ENCODE measurements at regions not wholly inside any gene's neighbourhood (a gene's known extent, or its start where the extent isn't known, plus 50 kb on each side); places are given as distances from the start of the nearest gene placed in this dataset.

DNA sequence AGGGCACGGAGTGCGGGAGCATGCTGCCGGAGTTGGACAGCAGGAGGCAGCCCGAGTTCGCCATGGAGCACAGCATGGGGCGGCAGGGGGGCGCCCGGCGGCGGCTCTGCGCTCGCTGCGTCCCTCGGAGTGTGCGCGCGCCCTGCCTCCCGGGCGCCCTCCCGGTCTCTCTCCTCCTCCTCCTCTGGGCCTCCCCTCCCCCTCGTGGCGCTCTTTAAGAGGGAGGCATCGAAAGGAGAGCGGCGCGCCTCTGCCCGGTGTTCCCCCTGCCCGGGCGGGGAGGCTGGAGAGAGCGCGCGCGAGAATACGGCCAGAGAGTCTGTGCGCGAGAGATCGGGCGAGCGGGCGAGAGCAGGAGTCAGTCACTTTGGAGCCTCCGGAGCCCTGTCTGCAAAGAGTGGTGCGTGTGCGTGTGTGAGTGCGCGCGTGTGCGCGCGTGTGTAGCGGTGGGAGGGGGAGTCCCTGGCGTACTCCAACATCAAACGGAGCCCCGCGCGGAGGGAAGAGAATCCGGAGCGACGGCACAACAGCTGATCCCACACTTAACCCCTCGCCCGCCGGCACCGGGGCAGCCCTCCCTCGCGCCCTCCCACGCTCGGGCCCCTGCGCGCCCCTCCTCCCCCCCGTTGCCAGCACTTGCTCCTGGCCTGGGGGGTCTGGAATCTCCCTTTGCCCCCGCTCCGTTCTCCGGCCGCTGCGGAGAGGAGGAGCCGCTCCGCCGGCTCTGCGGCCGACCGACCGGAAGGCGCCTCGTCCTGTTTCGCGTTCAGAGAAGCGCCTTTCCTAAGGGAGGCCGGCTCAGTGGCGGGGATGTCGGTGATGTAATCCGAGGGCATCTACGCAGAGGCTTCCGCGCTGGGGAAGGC lies 108.9 kb downstream of the ENGASE start:
- Mint-ChIP-seq H3K36me3 (ENCODE audit: low read depth) (no peaks in the 10 kb centered on the region), H3K9me3 (no peaks in the 10 kb centered on the region), H3K27ac (no peak overlapping the region), H3K27me3 (peaks cover 43% of the 10 kb centered on the region), H3K4me1 (no peaks in the 10 kb centered on the region), H3K4me3 (peak overlapping the region; percentile 55)
- ATAC-seq, result peak; percentile 16
- peak; percentile 9 for DNase-seq

DNA sequence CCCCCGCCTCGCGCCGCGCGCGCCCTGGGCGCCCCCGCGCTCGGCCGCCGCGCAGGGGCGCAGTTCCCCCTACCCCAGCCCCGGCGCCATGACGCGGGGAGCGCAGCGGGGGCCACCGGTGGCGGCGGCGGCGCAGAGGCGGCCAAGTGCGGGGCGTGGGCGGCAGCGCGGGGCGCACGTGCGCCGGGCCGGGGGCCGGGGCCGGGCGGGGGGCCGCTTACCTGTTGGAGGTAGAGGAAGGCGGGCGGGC lies 108.3 kb downstream of the ENGASE start:
- H3K4me1 Mint-ChIP-seq, result no peaks in the 10 kb centered on the region
- no peak for ATAC-seq
- H3K36me3 Mint-ChIP-seq (ENCODE audit: low read depth), result no peaks in the 10 kb centered on the region
- no peak overlapping the region for H3K27ac Mint-ChIP-seq
- no peak for DNase-seq
- peaks cover 43% of the 10 kb centered on the region for H3K27me3 Mint-ChIP-seq
- no peak overlapping the region for H3K4me3 Mint-ChIP-seq
- H3K9me3 Mint-ChIP-seq, result no peaks in the 10 kb centered on the region

DNA sequence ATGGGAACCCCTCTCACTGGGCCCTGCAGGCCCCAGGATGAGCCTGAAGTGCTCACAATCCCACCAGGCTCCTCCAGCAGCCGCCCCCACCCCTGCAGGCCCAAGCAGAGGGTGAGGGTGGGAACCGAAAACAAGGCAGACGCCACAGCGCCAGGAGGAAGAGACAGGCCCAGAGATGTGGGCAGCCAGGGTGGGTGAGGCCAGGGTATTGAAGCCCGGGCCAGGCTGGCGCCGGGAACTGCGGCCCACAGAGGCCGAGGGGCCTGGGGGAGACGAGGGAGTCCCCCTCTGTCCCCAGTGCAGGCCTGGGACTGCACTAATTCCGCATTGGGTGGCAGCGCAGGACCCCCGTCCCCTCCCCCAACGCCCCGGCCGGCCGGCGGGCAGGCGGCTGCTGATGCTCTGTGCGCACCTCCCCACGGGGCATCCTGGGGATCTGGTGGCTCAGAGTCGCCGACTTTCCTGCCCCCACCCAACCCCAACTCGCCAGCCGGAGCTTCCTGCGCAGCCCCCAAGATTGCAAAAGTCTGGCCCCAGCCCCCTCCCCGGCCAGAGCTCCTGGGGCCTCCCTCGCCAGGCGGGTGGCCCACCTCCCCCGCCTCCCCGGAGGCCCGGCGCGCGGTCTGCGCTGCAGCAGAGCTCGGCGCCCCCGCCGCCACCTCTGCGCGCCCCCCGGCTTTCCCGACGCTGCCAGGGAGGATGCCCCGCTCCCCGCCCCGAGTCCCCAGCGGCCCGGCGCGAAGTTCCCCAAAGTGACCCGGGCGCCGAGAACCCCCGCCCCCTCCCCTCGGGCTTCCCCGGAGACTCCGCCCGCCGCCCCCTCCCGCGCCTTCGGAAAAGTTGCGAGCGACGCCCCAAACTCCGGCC lies 107.8 kb downstream of the ENGASE start:
- Mint-ChIP-seq H3K27ac (no peak overlapping the region), H3K27me3 (peaks cover 40% of the 10 kb centered on the region), H3K4me3 (no peak overlapping the region), H3K9me3 (no peaks in the 10 kb centered on the region), H3K36me3 (ENCODE audit: low read depth) (no peaks in the 10 kb centered on the region), H3K4me1 (no peaks in the 10 kb centered on the region)
- no peak for ATAC-seq
- DNase-seq, result no peak

DNA sequence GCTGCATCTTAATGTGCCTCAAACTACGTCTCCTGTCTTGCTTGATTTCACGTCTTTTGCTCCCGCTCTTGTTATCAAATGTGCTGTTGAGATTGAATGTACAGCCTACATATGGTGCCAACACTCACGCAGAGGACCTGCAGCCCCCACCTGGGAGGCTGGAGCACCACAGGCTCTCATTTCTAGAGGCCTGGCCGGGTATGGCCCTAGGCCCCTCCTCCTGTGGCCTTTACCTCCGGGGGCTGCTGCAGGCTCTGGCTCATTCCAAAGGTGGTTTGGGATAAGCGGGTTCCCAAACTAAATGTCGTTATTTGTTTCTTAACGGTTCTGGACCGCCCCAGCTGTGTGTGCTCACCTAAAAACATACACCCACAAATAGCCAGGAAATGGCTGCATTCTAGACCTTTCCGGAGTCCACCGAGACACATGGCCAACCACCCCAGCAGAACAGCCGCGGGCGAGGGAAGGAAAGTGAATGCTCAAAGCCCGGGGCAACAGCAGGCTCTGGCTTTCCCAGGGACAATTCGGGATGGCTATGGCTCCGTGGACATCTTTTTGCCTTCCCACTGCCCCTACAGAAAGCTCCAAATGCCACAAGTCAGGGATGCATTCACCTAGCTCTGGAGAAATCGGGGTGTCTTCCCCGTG lies 105.9 kb downstream of the ENGASE start:
- peaks cover 32% of the 10 kb centered on the region for H3K27me3 Mint-ChIP-seq
- H3K4me3 Mint-ChIP-seq, result no peak overlapping the region
- H3K27ac Mint-ChIP-seq, result no peak overlapping the region
- H3K36me3 Mint-ChIP-seq (ENCODE audit: low read depth), result no peaks in the 10 kb centered on the region
- DNase-seq (no peak), ATAC-seq (no peak)
- no peaks in the 10 kb centered on the region for H3K4me1 Mint-ChIP-seq
- no peaks in the 10 kb centered on the region for H3K9me3 Mint-ChIP-seq

DNA sequence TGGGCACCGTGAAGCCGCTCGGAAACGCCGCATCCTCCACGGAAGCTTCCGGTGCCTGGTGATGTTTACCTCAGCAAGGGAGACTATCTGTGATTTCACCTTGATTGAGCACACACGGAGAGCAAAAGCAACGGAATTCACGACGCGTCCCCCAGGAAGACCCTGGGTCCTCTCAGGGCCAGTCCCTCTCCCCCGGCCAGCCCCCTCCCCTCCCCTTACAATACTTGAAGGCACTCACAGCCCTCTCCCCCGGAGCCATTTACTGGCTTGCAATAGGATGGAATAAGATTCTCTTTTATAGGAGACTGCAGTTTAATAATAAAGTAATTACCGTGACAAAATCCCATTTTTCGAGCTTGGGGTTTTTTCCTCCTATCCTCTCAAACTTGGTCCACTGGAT lies 104.7 kb downstream of the ENGASE start:
- Mint-ChIP-seq H3K36me3 (ENCODE audit: low read depth) (no peaks in the 10 kb centered on the region), H3K27me3 (peaks cover 23% of the 10 kb centered on the region), H3K4me3 (no peak overlapping the region), H3K27ac (no peak overlapping the region), H3K9me3 (no peaks in the 10 kb centered on the region), H3K4me1 (no peaks in the 10 kb centered on the region)
- no peak for ATAC-seq
- no peak for DNase-seq

DNA sequence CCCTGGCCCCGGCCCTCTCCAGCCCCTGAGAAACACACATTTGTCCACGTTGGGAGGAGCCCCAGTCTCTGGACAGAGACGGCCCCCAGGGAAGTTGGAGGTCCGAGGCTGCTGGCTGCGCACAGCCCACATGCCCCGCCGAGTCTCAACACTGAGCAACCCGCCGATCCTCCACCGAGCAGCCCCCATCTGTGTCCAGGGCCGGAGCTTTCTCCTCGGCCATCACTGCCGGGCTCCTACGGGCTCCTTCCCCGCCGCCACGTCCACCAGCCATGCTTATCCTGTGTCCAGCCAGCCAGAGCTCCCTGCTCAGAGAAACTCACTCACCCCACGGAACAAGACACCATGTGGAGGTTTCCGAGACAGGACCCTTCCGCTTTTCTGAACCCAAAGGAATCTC lies 103.3 kb downstream of the ENGASE start:
- Mint-ChIP-seq H3K27me3 (peaks cover 14% of the 10 kb centered on the region), H3K9me3 (no peaks in the 10 kb centered on the region), H3K4me1 (no peaks in the 10 kb centered on the region), H3K4me3 (no peak overlapping the region), H3K36me3 (ENCODE audit: low read depth) (no peaks in the 10 kb centered on the region), H3K27ac (no peak overlapping the region)
- DNase-seq (no peak), ATAC-seq (no peak)

DNA sequence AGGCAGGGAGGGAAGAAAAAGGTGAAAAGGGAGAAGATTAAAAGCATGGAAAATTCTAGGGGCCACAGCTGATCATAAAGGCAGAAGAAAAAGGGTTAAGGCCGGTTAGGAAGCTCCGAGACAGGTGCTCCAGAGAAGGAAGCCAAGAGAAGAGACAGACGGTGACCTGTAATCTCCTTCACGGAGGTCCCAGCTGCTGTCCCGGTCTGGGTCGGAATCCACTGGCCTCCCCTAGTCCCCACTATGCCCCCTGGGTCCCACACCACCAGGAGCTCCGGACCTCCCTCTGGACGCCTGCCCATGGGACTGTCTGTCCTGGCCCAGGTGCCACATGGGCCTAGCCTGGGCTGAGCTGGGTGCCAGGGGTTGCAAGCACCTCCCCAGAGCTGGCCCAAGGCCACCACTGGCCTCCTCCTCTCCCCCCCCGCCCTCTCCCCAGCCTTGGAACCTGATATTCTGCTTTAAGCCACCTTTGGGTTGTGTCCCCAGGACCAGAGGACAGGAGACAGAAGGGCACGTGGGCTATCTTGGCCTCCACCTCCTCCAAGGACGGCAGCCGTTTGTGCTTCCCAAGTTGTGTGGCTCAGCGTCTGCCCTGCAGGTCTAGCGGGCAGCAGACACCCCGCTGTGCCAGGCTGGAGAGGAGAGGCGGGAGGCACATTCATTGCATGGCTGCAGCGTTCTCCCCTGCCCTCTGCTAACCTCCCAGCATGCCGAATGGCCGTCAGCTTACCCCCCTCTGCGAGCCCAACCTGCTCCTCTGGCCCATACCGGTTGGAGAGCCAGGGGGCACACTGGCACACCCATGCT lies 102.4 kb downstream of the ENGASE start:
- ATAC-seq (peak; percentile 9), DNase-seq (no peak)
- Mint-ChIP-seq H3K4me3 (no peak overlapping the region), H3K4me1 (no peaks in the 10 kb centered on the region), H3K27ac (no peak overlapping the region), H3K9me3 (no peaks in the 10 kb centered on the region), H3K36me3 (ENCODE audit: low read depth) (no peaks in the 10 kb centered on the region), H3K27me3 (peaks cover 12% of the 10 kb centered on the region)

DNA sequence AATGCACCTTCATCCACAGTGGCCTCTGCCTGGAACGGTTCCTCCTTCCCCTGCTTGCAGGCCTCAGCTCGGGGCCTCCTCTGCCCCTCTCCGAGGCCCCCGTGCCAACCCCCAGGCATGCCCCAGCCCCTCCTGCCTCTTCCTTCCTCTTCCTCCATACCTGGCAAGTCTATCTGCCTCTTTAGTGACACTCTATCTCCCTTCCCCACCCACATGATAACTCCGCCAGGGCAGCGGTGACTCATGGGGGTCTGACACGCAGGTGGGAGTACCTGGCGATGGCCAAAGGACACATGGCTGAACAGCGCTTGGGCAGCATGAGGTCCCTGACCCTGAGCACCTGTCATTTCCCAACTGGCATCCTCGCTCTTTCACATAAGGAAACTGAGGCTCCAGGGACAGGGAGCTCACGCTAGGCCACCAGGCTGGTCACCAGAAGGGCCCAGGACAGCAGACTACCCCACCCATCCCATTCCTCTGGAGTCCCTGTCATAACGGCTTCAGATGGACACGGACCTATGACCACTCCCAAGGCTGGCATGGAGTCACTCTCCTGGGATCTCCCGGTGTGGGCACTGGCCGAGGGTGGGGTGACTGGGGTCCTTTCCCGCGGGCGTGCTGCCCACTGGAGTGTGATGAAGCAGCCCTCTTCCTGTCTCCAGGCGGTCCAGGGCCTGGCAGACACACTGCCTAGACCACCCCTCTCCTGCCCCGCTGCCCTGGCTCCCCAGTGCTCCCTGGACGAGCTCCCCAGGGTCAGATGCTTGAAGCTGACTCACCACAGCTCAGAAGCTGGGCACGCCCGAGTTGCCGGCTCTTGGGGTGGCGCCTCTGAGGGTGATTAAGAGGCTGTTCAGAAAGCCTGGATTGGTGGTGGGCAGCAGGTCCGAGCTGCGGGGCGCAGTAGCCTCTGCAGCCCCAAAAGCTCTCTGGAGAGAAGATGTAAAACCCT lies 100.6 kb downstream of the ENGASE start:
- Mint-ChIP-seq H3K9me3 (no peaks in the 10 kb centered on the region), H3K4me1 (no peaks in the 10 kb centered on the region), H3K27ac (no peak overlapping the region), H3K4me3 (no peak overlapping the region), H3K27me3 (peaks cover under 1% of the 10 kb centered on the region), H3K36me3 (ENCODE audit: low read depth) (no peaks in the 10 kb centered on the region)
- DNase-seq (no peak), ATAC-seq (no peak)

DNA sequence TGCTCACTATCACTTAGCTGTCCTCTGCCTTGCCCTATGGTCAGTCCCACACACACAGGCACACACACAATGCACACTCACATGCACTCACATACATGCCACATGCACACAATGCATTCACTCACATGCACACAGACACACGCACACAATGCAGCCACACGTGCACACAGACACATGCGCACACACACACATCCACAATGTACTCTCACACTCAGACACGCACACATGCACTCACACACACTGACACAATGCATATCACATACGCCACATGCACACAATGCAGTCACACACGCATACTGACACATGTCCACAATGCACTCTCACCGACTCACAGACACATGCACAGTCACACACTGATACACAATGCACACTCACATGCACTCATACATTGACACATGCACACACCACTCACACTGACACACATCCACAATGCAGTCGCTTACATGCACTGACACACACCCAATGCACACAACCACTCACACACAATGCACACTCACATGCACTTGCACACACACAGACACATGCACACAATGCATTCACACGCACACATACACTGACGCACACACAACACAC lies 99.7 kb downstream of the ENGASE start:
- no peak overlapping the region for H3K4me3 Mint-ChIP-seq
- no peak overlapping the region for H3K27ac Mint-ChIP-seq
- no peaks in the 10 kb centered on the region for H3K4me1 Mint-ChIP-seq
- H3K9me3 Mint-ChIP-seq, result no peaks in the 10 kb centered on the region
- no peaks in the 10 kb centered on the region for H3K36me3 Mint-ChIP-seq (ENCODE audit: low read depth)
- DNase-seq, result no peak
- no peak for ATAC-seq
- peaks cover 2% of the 10 kb centered on the region for H3K27me3 Mint-ChIP-seq

DNA sequence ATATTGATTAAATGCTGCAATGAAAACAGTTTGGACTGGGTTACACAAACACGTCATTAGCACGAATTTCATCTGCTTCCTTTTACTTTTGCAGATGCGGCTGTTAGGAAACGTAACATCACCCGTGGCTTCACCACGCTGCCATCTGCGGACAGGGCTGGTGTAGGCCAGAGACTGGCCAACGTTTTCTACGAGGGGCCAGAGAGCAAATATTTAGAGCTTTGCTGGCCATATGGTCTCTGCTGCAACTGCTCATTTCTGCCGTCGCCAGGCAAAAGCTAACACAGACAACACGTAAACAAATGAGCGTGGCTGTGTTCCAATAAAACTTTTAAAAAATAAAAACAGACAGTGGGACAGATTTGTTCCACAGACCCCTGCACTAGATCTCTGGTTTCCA lies 96.6 kb downstream of the ENGASE start:
- Mint-ChIP-seq H3K27ac (no peak overlapping the region), H3K4me3 (no peak overlapping the region), H3K36me3 (ENCODE audit: low read depth) (no peaks in the 10 kb centered on the region), H3K4me1 (no peaks in the 10 kb centered on the region), H3K9me3 (no peaks in the 10 kb centered on the region), H3K27me3 (peaks cover 2% of the 10 kb centered on the region)
- DNase-seq, result no peak
- no peak for ATAC-seq

DNA sequence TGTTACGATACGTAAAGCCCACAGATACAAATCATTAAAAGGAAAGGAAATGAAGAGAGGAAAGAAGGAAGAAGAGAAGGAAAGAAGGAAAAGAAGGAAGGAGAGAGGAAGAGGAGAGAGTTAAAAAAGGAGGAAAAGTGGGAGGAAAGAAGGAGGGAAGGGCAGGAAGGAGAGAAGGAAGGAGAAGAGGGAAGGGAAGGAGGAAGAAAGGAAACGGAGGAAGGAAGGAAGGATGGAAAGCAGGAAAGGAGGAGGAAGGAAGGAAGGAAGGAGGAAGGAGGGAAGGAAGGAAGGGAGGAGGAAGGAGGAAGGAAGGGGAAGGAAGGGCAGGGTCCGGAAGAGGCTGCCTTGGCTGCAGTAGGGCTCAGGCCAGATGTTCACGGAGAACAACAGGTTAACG lies 95.2 kb downstream of the ENGASE start:
- H3K4me1 Mint-ChIP-seq, result no peaks in the 10 kb centered on the region

DNA sequence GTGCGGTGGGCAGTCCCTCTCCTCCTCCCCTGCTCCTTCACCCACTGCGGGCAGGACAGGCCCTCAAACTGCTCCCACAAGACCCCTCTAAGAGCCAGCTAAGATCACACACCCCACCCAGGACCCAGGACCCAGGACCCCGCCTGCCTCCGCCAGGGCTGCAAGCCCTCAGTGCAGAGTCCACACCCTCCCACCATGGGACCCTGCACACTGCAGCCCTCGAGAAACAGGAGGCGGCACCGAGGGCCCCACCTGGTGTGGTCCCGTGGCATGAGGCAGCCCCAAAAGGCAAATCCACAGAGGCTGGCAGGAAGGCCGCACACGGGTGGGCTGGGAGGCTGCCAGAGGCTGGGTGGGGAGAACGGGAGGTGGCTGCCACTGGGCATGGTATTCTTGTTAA lies 94.7 kb downstream of the ENGASE start:
- Mint-ChIP-seq H3K9me3 (no peaks in the 10 kb centered on the region), H3K27me3 (peaks cover 2% of the 10 kb centered on the region), H3K4me1 (no peaks in the 10 kb centered on the region), H3K4me3 (no peak overlapping the region), H3K27ac (no peak overlapping the region), H3K36me3 (ENCODE audit: low read depth) (no peaks in the 10 kb centered on the region)
- DNase-seq (no peak), ATAC-seq (no peak)

More for the DNA sequence above, 95.2 kb downstream of the ENGASE start:
- DNase-seq, result no peak
- no peak for ATAC-seq
- no peaks in the 10 kb centered on the region for H3K36me3 Mint-ChIP-seq (ENCODE audit: low read depth)
- no peak overlapping the region for H3K4me3 Mint-ChIP-seq
- H3K9me3 Mint-ChIP-seq, result no peaks in the 10 kb centered on the region
- peaks cover 2% of the 10 kb centered on the region for H3K27me3 Mint-ChIP-seq
- no peak overlapping the region for H3K27ac Mint-ChIP-seq

DNA sequence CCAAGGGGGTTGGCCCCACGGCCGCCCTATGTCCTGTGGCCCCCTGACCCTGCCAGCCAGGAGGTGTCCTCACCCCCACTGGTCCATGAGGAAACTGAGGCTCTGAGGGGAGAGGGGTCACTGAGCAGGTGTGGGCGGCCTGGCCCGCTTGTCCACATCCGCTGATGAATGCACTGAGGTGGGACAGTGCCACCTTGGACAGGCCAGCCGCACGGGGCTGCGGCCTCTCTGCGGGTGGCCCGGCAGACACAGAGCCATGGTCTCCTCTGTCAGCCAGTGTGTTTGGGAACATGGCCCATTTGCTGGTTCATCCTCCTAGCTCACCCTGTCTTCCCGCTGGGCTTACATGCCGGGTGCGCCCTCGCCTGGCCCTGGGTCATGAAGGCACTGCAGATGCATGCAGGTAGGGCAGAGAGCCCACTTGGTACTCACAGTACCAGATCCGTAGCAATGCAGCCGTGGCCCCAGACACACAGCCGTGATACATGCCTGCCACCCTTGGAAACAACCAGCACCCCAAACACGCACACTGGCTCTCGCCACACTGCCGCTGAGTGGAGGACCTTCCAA lies 93.9 kb downstream of the ENGASE start:
- ATAC-seq (no peak), DNase-seq (no peak)
- no peaks in the 10 kb centered on the region for H3K9me3 Mint-ChIP-seq
- H3K4me1 Mint-ChIP-seq, result no peaks in the 10 kb centered on the region
- H3K27ac Mint-ChIP-seq, result no peak overlapping the region
- peaks cover 2% of the 10 kb centered on the region for H3K27me3 Mint-ChIP-seq
- no peaks in the 10 kb centered on the region for H3K36me3 Mint-ChIP-seq (ENCODE audit: low read depth)
- no peak overlapping the region for H3K4me3 Mint-ChIP-seq

Measured in activated naive CD8-positive, alpha-beta T cell treated with anti-CD3 and anti-CD28 coated beads, Interleukin-2, amount 50 U/mL, for 24 hours (primary cell).